Naive thymus-derived CD4-positive, alpha-beta T cell (primary cell): ENCODE measurements at regions not wholly inside any gene's neighbourhood (a gene's known extent, or its start where the extent isn't known, plus 50 kb on each side); places are given as distances from the start of the nearest gene placed in this dataset.

Experiments used
- ATAC-seq: fragments of 150-1000 bp; cut with Tn5 transposase; 2 replicates; pipeline ENCODE4 v1.10.0; 2021; ENCODE audit warnings: mild to moderate bottlenecking, moderate library complexity
- CTCF ChIA-PET: fragments of 350-600 bp; sonication (Branson Sonifier 250); formaldehyde crosslinking; loops from one replicate; lab custom pipeline; 2021; ENCODE audit warnings: antibody characterized with exemption; lab: Charles Lee
- POLR2A ChIA-PET: fragments of 350-600 bp; sonication (Branson Sonifier 250); formaldehyde crosslinking; loops from one replicate; lab custom pipeline; 2021; ENCODE audit warnings: antibody characterized with exemption, inconsistent platforms; lab: Charles Lee
- DNase-seq, 9 donors: peaks; one replicate each; pipeline versions ENCODE4 v3.0.0 to v3.0.0-alpha.2; 2020 to 2022; ENCODE audit warnings: mixed read lengths in 1 of 9
- H3K27ac ChIP-seq: one replicate; pipeline ENCODE4 v1.7.0; 2013; ENCODE audit warnings: mild to moderate bottlenecking, low read depth, low read length, moderate library complexity
- H3K27me3 ChIP-seq, 2 donors: one replicate each; pipeline ENCODE4 v1.7.0; 2013; ENCODE audit warnings: low read length in 2 of 2, mild to moderate bottlenecking in 2 of 2, moderate library complexity in 2 of 2; ENCODE audit not compliant: control insufficient read depth in 2 of 2, insufficient read depth in 2 of 2
- H3K36me3 ChIP-seq, 3 experiments: 1 replicate in 2 of 3; 2 replicates in 1 of 3; pipeline ENCODE4 v1.7.0; 2013; ENCODE audit warnings: low read length in 3 of 3, mild to moderate bottlenecking in 3 of 3, moderate library complexity in 1 of 3; ENCODE audit not compliant: insufficient read depth in 3 of 3, control insufficient read depth in 2 of 3
- H3K4me1 ChIP-seq, 2 donors: one replicate each; pipeline ENCODE4 v1.7.0; 2013; ENCODE audit warnings: low read length in 2 of 2, mild to moderate bottlenecking in 2 of 2, moderate library complexity in 1 of 2; ENCODE audit not compliant: control insufficient read depth in 2 of 2, insufficient read depth in 2 of 2
- H3K4me3 ChIP-seq: 2 replicates; pipeline ENCODE4 v1.7.0; 2013; ENCODE audit warnings: mild to moderate bottlenecking, low read length
- H3K9me3 ChIP-seq, 3 experiments: 1 replicate in 2 of 3; 2 replicates in 1 of 3; pipeline ENCODE4 v1.7.0; 2013; ENCODE audit warnings: low read length in 3 of 3; ENCODE audit not compliant: control insufficient read depth in 2 of 3
- H3K27ac Mint-ChIP-seq, 9 donors: one replicate each; pipeline ENCODE4 v1.8.0; 2020 to 2022; ENCODE audit warnings: mixed read lengths in 9 of 9, mild to moderate bottlenecking in 8 of 9, moderate library complexity in 5 of 9, inconsistent platforms in 2 of 9
- H3K27me3 Mint-ChIP-seq, 5 donors: one replicate each; pipeline ENCODE4 v1.8.0; 2021 to 2022; ENCODE audit warnings: mixed read lengths in 5 of 5, mild to moderate bottlenecking in 1 of 5
- H3K36me3 Mint-ChIP-seq, 5 donors: one replicate each; pipeline ENCODE4 v1.8.0; 2020 to 2022; ENCODE audit warnings: mixed read lengths in 5 of 5, mild to moderate bottlenecking in 3 of 5, inconsistent platforms in 1 of 5
- H3K4me1 Mint-ChIP-seq, 7 donors: one replicate each; pipeline ENCODE4 v1.8.0; 2020 to 2022; ENCODE audit warnings: mixed read lengths in 7 of 7, mild to moderate bottlenecking in 3 of 7, inconsistent platforms in 1 of 7
- H3K4me3 Mint-ChIP-seq, 10 donors: one replicate each; pipeline ENCODE4 v1.8.0; 2020 to 2022; ENCODE audit warnings: mild to moderate bottlenecking in 10 of 10, mixed read lengths in 10 of 10, moderate library complexity in 6 of 10, inconsistent platforms in 2 of 10
- H3K9me3 Mint-ChIP-seq, 11 donors: one replicate each; pipeline ENCODE4 v1.8.0; 2020 to 2022; ENCODE audit warnings: mixed read lengths in 11 of 11, mild to moderate bottlenecking in 4 of 11, inconsistent platforms in 1 of 11, moderate library complexity in 1 of 11
- intact Hi-C, 2 donors: fragments of 100-400 bp; cut with micrococcal nuclease; formaldehyde crosslinking; loops; one replicate each; pipeline ENCODE4 v1.15.1; 2023

DNA sequence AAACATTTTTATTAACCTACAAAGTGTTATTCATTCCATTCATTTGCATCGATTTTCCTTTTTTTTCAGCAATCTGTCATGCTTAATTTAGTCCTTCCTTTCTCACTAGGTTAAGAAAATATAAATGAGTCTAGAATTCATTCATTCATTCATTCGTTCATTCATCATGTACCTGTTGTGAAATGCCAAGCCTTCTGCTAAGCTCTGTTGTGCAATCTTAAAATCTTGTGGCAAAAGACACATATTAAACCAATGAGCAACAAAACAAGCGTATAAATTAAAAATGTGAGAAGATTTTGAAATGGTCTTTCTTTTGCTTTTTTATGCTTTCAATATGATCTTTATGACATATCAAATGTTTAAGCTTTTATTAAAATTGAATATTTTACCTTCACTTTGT, 88.6 kb upstream of the MAD2L1 start:
- intact Hi-C loops, result loop anchor here (5.0 to 10.0 kb wide), 3 partner anchors 562 to 1037 kb away; no protein-coding TSS in a partner anchor
- H3K27ac ChIP-seq, result no peak overlapping the region
- H3K4me3 Mint-ChIP-seq, result no peak overlapping the region
- CTCF ChIA-PET, result interaction anchor here (0.6 to 2.6 kb wide), 11 partner anchors 9 to 1584 kb away, joined by 3 to 10 read pairs (median 3); no protein-coding TSS in a partner anchor
- H3K4me3 ChIP-seq, result no peak overlapping the region
- no peaks in the 10 kb centered on the region for H3K9me3 ChIP-seq
- ATAC-seq (no peak), DNase-seq (no peak)
- no peaks in the 10 kb centered on the region for H3K9me3 Mint-ChIP-seq
- no peaks in the 10 kb centered on the region for H3K4me1 ChIP-seq
- POLR2A ChIA-PET, result no interaction called here
- no peaks in the 10 kb centered on the region for H3K4me1 Mint-ChIP-seq
- H3K27me3 Mint-ChIP-seq, result peaks cover 0 to 4% (median 0%) of the 10 kb centered on the region in 5 donors
- H3K36me3 ChIP-seq, result no peaks in the 10 kb centered on the region
- no peaks in the 10 kb centered on the region for H3K27me3 ChIP-seq
- H3K36me3 Mint-ChIP-seq, result no peaks in the 10 kb centered on the region
- H3K27ac Mint-ChIP-seq, result no peak overlapping the region

DNA sequence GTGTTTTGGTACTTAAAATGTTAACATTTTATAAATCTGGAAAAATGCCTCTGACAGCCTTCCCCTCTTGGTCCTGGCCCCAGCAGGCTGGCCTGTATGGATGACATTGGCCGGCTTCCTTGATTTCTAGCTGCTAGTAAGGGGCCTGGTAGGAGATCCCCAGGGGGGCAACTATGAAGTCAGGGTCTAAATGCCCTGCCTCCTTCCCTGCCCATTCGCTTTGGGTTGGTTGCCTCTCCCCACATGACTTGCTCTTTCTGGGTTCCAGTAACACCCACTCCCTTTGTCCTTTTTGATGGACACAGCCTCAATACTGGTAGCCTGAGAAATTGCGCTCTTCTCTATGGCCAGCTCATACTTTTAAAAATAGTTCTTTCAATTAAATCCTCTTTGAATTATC, 78.0 kb upstream of the MAD2L1 start:
- Histone ChIP-seq H3K9me3 (no peaks in the 10 kb centered on the region), H3K4me1 (no peaks in the 10 kb centered on the region), H3K27me3 (no peaks in the 10 kb centered on the region), H3K27ac (no peak overlapping the region), H3K36me3 (no peaks in the 10 kb centered on the region), H3K4me3 (no peak overlapping the region)
- H3K27me3 Mint-ChIP-seq, result peaks cover 0 to 4% (median 3%) of the 10 kb centered on the region in 5 donors
- peak overlapping the region in 1 of 9 donors; percentile 25 for H3K27ac Mint-ChIP-seq
- no peak for ATAC-seq
- POLR2A ChIA-PET, result no interaction called here
- H3K36me3 Mint-ChIP-seq, result peaks cover 0 to 11% (median 0%) of the 10 kb centered on the region in 5 donors
- H3K4me1 Mint-ChIP-seq, result no peaks in the 10 kb centered on the region
- DNase-seq, result no peak
- H3K4me3 Mint-ChIP-seq, result no peak overlapping the region
- CTCF ChIA-PET, result no interaction called here
- H3K9me3 Mint-ChIP-seq, result peaks cover 0 to 6% (median 0%) of the 10 kb centered on the region in 11 donors
- intact Hi-C loops, result no loop called here

DNA sequence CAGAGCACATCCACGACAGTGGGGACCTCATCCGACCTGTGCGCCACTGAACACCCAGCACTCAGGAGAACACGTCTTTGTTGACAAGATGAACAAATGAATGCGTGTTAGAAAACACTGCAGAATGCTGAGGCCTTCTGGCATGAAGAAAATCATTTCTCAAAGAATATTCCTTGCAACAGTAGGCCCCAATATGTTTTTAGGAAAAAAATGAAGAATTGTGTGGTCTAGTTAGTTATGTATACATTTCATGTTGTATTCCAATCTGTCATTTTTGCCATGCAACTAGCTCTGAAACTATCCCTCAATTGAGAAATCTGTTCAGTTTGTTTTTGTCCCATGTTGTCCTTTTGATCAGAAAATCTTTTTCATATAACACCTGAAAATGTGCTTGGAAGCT, 77.4 kb upstream of the MAD2L1 start:
- Histone ChIP-seq H3K4me1 (no peaks in the 10 kb centered on the region), H3K4me3 (no peak overlapping the region), H3K27me3 (no peaks in the 10 kb centered on the region), H3K27ac (no peak overlapping the region), H3K36me3 (no peaks in the 10 kb centered on the region), H3K9me3 (no peaks in the 10 kb centered on the region)
- peaks cover 0 to 4% (median 3%) of the 10 kb centered on the region in 5 donors for H3K27me3 Mint-ChIP-seq
- intact Hi-C loops, result no loop called here
- DNase-seq (no peak), ATAC-seq (no peak)
- H3K4me3 Mint-ChIP-seq, result no peak overlapping the region
- ChIA-PET CTCF (interaction anchor here (1.4 kb wide), 1 partner anchor 9 kb away, joined by 4 read pairs; no protein-coding TSS in a partner anchor), POLR2A (no interaction called here)
- no peaks in the 10 kb centered on the region for H3K4me1 Mint-ChIP-seq
- peaks cover 0 to 6% (median 0%) of the 10 kb centered on the region in 11 donors for H3K9me3 Mint-ChIP-seq
- peaks cover 0 to 11% (median 0%) of the 10 kb centered on the region in 5 donors for H3K36me3 Mint-ChIP-seq
- H3K27ac Mint-ChIP-seq, result no peak overlapping the region

DNA sequence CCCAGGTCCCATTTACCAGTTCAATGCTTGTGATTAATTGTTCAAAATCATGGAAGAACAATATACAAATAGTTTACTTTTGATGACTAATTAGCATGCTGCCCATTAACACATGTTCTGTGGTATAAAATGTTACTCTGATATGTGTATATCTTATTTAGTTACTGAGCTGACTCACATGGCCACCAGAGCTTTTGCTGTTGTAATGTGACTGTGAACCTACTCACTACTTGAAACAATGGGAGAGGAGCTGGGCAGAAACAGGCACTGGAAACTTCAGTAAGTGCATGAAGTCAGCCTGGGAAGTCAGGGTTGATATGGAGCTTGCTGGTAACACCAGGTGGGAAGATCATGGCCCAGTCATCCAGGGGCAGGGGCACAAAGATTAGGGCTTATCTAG, 72.7 kb upstream of the MAD2L1 start:
- CTCF ChIA-PET, result no interaction called here
- peaks cover 0 to 9% (median 4%) of the 10 kb centered on the region in 5 donors for H3K27me3 Mint-ChIP-seq
- POLR2A ChIA-PET, result no interaction called here

DNA sequence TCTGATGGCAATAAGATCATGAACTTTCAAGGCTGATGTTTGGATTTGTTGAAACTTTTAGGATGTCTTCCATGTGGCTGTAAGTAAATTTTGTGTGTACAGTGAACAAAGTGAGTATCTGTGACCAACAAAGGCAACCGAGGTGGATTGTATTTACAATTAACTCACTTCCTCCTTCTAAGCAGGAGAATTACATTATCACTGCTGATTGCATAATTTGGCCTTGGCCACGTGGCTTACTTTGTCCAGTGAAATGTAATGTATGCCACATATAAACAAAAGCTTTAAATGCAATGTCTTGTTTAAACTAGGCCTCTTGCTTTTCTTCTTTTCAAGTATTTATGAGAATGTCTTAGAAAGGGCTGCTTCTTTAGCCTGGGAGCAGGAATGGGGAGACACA, 66.3 kb upstream of the MAD2L1 start:
- Mint-ChIP-seq H3K9me3 (peaks cover 0 to 5% (median 0%) of the 10 kb centered on the region in 11 donors), H3K27ac (peak overlapping the region in 1 of 9 donors; percentile 20), H3K27me3 (peaks cover 0 to 9% (median 3%) of the 10 kb centered on the region in 5 donors), H3K36me3 (peaks cover 0 to 4% (median 0%) of the 10 kb centered on the region in 5 donors), H3K4me1 (no peaks in the 10 kb centered on the region), H3K4me3 (no peak overlapping the region)
- ChIA-PET CTCF (no interaction called here), POLR2A (no interaction called here)
- ATAC-seq (no peak), DNase-seq (no peak)
- intact Hi-C loops, result no loop called here
- H3K9me3 ChIP-seq, result no peaks in the 10 kb centered on the region
- H3K4me3 ChIP-seq, result no peak overlapping the region
- H3K4me1 ChIP-seq, result no peaks in the 10 kb centered on the region
- H3K27ac ChIP-seq, result no peak overlapping the region
- H3K27me3 ChIP-seq, result no peaks in the 10 kb centered on the region
- no peaks in the 10 kb centered on the region for H3K36me3 ChIP-seq

More for the DNA sequence above, 72.7 kb upstream of the MAD2L1 start:
- H3K4me1 ChIP-seq, result no peaks in the 10 kb centered on the region
- no peak for DNase-seq
- Mint-ChIP-seq H3K4me3 (no peak overlapping the region), H3K9me3 (peaks cover 0 to 6% (median 0%) of the 10 kb centered on the region in 11 donors), H3K27ac (no peak overlapping the region), H3K36me3 (peaks cover 0 to 15% (median 4%) of the 10 kb centered on the region in 5 donors), H3K4me1 (peaks cover 0 to 4% (median 0%) of the 10 kb centered on the region in 7 donors)
- no peaks in the 10 kb centered on the region for H3K36me3 ChIP-seq
- no peaks in the 10 kb centered on the region for H3K9me3 ChIP-seq
- peak; percentile 29 for ATAC-seq
- H3K27me3 ChIP-seq, result no peaks in the 10 kb centered on the region
- H3K4me3 ChIP-seq, result no peak overlapping the region
- H3K27ac ChIP-seq, result no peak overlapping the region
- intact Hi-C loops, result no loop called here

DNA sequence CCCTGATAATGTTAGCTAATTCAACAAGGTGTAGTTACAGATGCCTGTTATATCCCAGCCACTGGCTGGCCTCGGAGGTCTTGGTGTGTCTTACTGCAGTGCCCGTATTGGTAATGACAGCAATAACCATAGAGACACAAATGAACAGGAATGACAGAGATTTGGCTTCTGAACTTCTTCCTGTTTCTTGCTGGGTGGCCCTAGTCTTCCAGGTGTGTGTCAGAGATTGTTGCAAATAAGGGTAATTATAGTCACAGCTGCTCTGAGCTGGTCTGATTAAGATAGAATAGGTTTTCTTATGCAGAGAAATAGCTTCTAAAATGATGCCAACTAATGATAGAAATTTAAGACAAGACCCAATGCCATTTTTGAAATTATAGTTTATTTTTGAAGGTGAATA, 64.1 kb upstream of the MAD2L1 start:
- H3K4me3 ChIP-seq, result no peak overlapping the region
- H3K4me1 ChIP-seq, result no peaks in the 10 kb centered on the region
- H3K9me3 Mint-ChIP-seq, result peaks cover 0 to 5% (median 0%) of the 10 kb centered on the region in 11 donors
- no peak overlapping the region for H3K27ac ChIP-seq
- DNase-seq (no peak), ATAC-seq (no peak)
- intact Hi-C loops, result no loop called here
- no peaks in the 10 kb centered on the region for H3K9me3 ChIP-seq
- H3K27me3 ChIP-seq, result no peaks in the 10 kb centered on the region
- ChIA-PET POLR2A (interaction anchor here (0.7 kb wide), 1 partner anchor 578 kb away, joined by 3 read pairs; no protein-coding TSS in a partner anchor), CTCF (interaction anchor here (1.0 kb wide), 1 partner anchor 25 kb away, joined by 4 read pairs; no protein-coding TSS in a partner anchor)
- peaks cover 0 to 2% (median 0%) of the 10 kb centered on the region in 5 donors for H3K36me3 Mint-ChIP-seq
- H3K27me3 Mint-ChIP-seq, result peaks cover 0 to 4% (median under 1%) of the 10 kb centered on the region in 5 donors
- H3K27ac Mint-ChIP-seq, result no peak overlapping the region
- no peak overlapping the region for H3K4me3 Mint-ChIP-seq
- H3K36me3 ChIP-seq, result no peaks in the 10 kb centered on the region
- no peaks in the 10 kb centered on the region for H3K4me1 Mint-ChIP-seq
